ENCODE measurements at regions not wholly inside any gene's neighbourhood (a gene's known extent, or its start where the extent isn't known, plus 50 kb on each side); places are given as distances from the start of the nearest gene placed in this dataset.
"Not testable (repeated sequence)": the region's sequence is repeated elsewhere in the genome, so short reads cannot be mapped to it uniquely, and the experiment has no call there.

GRCh38 chr5:30498972-30499371, 694.5 kb upstream of the CDH6 start:
- Histone ChIP-seq H3K27me3 (ENCODE audit: control insufficient read depth, insufficient read depth, low read length) (no peaks in the 10 kb centered on the region), H3K4me1 (ENCODE audit: control insufficient read depth, insufficient read depth, low read length) (no peaks in the 10 kb centered on the region), H3K4me3 (ENCODE audit: low read depth, low read length) (no peak overlapping the region), H3K36me3 (ENCODE audit: control insufficient read depth, insufficient read depth, low read length) (no peaks in the 10 kb centered on the region), H3K9me3 (ENCODE audit: control insufficient read depth, insufficient read depth, low read length) (no peaks in the 10 kb centered on the region), H3K9ac (ENCODE audit: low read depth, low read length) (no peak overlapping the region)

- H3K27me3 ChIP-seq (ENCODE audit: control insufficient read depth, insufficient read depth, low read length); H3K36me3 ChIP-seq (ENCODE audit: control insufficient read depth, insufficient read depth, low read length); H3K9ac ChIP-seq (ENCODE audit: low read depth, low read length); H3K4me1 ChIP-seq (ENCODE audit: control insufficient read depth, insufficient read depth, low read length); H3K4me3 ChIP-seq (ENCODE audit: low read depth, low read length); H3K9me3 ChIP-seq (ENCODE audit: control insufficient read depth, insufficient read depth, low read length): not testable (repeated sequence)
These were observed 695.0 kb upstream of the CDH6 start for GRCh38 chr5:30498509-30498908.

- not testable (repeated sequence) for H3K36me3 ChIP-seq (ENCODE audit: control insufficient read depth, insufficient read depth, low read length); H3K9me3 ChIP-seq (ENCODE audit: control insufficient read depth, insufficient read depth, low read length); H3K9ac ChIP-seq (ENCODE audit: low read depth, low read length); H3K27me3 ChIP-seq (ENCODE audit: control insufficient read depth, insufficient read depth, low read length); H3K4me1 ChIP-seq (ENCODE audit: control insufficient read depth, insufficient read depth, low read length); H3K4me3 ChIP-seq (ENCODE audit: low read depth, low read length)
These were observed 699.4 kb upstream of the CDH6 start for GRCh38 chr5:30494113-30494512.

DNA sequence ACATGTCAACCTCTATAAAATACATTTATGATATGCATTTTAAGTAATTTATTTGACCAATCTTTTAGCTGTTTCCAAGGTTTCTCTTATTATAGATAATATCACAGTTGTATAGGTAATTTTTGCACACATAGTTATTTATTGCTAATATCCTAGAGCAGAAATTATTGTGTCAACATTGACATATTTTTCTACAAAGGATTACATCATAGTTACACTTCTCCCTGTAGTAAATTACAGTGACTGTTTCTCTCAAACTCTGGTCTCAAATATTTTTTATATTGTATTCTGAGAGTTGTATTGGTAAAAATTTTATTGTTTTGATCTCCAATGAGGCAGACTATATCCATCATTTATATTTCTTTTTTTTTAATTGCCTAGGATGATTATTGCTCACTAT, 714.4 kb upstream of the CDH6 start:
- no peaks in the 10 kb centered on the region for H3K4me1 ChIP-seq (ENCODE audit: control insufficient read depth, insufficient read depth, low read length)
- no peak overlapping the region for H3K9ac ChIP-seq (ENCODE audit: low read depth, low read length)
- H3K36me3 ChIP-seq (ENCODE audit: control insufficient read depth, insufficient read depth, low read length) = no peaks in the 10 kb centered on the region

GRCh38 chr5:30475429-30475828, 718.1 kb upstream of the CDH6 start:
- Histone ChIP-seq H3K4me1 (ENCODE audit: control insufficient read depth, insufficient read depth, low read length) (no peaks in the 10 kb centered on the region), H3K36me3 (ENCODE audit: control insufficient read depth, insufficient read depth, low read length) (no peaks in the 10 kb centered on the region), H3K27me3 (ENCODE audit: control insufficient read depth, insufficient read depth, low read length) (no peaks in the 10 kb centered on the region), H3K4me3 (ENCODE audit: low read depth, low read length) (no peak overlapping the region), H3K9me3 (ENCODE audit: control insufficient read depth, insufficient read depth, low read length) (no peaks in the 10 kb centered on the region), H3K9ac (ENCODE audit: low read depth, low read length) (no peak overlapping the region)

More for the DNA sequence above, 714.4 kb upstream of the CDH6 start:
- no peaks in the 10 kb centered on the region for H3K9me3 ChIP-seq (ENCODE audit: control insufficient read depth, insufficient read depth, low read length)
- no peaks in the 10 kb centered on the region for H3K27me3 ChIP-seq (ENCODE audit: control insufficient read depth, insufficient read depth, low read length)
- no peak overlapping the region for H3K4me3 ChIP-seq (ENCODE audit: low read depth, low read length)

DNA sequence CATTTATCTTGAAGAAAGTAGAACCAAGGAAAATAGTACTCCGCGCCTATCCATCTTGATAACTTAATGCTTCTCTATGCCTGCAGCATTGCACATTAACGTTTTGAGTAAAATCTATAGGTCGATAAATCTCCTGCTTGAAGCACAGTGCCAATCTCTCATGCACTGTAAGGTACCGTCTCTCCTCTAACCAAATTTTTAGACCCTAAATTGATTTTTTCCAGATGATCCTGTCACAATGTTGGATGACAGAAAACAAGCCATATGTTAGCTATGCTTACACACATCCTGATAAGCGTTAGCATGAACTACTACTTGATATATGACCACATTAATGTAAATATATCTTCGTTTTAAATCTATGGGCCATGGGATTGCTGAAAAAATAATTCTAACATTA, 723.8 kb upstream of the CDH6 start:
- Histone ChIP-seq H3K4me1 (ENCODE audit: control insufficient read depth, insufficient read depth, low read length) (no peaks in the 10 kb centered on the region), H3K36me3 (ENCODE audit: control insufficient read depth, insufficient read depth, low read length) (no peaks in the 10 kb centered on the region), H3K9me3 (ENCODE audit: control insufficient read depth, insufficient read depth, low read length) (no peaks in the 10 kb centered on the region), H3K4me3 (ENCODE audit: low read depth, low read length) (no peak overlapping the region), H3K9ac (ENCODE audit: low read depth, low read length) (no peak overlapping the region), H3K27me3 (ENCODE audit: control insufficient read depth, insufficient read depth, low read length) (no peaks in the 10 kb centered on the region)

DNA sequence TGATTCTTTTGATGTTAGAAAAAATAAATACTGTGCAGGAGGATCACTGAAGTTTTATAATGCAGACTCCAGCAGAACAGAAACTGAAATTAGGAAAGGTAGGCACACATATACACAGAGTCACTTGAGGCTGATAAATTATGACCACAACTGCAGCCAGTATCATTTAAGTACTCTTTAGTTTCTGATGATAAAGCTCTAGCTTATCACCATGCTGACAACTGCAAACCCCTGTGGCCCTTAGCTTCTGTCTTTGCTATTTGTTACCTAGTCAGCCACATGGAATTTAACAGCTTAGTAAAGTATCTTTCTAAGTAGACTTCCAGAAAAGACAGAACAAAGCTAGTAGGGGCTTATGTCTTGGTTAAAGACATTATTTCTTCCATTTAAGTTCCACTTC, 734.8 kb upstream of the CDH6 start:
- no peaks in the 10 kb centered on the region for H3K4me1 ChIP-seq (ENCODE audit: control insufficient read depth, insufficient read depth, low read length)
- H3K9ac ChIP-seq (ENCODE audit: low read depth, low read length) = no peak overlapping the region

GRCh38 chr5:30455484-30455883, 738.0 kb upstream of the CDH6 start:
- not testable (repeated sequence) for H3K4me3 ChIP-seq (ENCODE audit: low read depth, low read length); H3K4me1 ChIP-seq (ENCODE audit: control insufficient read depth, insufficient read depth, low read length); H3K9ac ChIP-seq (ENCODE audit: low read depth, low read length); H3K36me3 ChIP-seq (ENCODE audit: control insufficient read depth, insufficient read depth, low read length); H3K27me3 ChIP-seq (ENCODE audit: control insufficient read depth, insufficient read depth, low read length); H3K9me3 ChIP-seq (ENCODE audit: control insufficient read depth, insufficient read depth, low read length)

More for the DNA sequence above, 734.8 kb upstream of the CDH6 start:
- Histone ChIP-seq H3K9me3 (ENCODE audit: control insufficient read depth, insufficient read depth, low read length) (no peaks in the 10 kb centered on the region), H3K36me3 (ENCODE audit: control insufficient read depth, insufficient read depth, low read length) (no peaks in the 10 kb centered on the region), H3K27me3 (ENCODE audit: control insufficient read depth, insufficient read depth, low read length) (no peaks in the 10 kb centered on the region), H3K4me3 (ENCODE audit: low read depth, low read length) (no peak overlapping the region)

DNA sequence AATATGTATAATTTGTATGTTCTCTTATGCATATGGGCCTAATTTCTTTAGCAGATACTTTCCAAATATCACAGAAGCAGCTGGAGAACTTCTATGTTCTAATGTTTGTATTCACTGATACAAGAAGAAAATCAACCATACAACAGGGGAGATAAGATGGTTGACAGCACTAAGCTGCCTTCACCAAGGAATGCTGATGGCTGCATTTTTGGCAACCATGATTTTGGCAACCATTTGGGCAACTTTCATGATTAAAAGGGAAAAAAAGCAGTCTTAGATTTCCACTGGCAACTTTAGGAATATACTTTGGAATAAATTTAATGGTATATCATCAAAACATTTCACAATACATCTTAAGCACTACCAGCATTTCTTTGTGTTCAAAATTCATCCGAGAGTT, 740.3 kb upstream of the CDH6 start:
- Histone ChIP-seq H3K9me3 (ENCODE audit: control insufficient read depth, insufficient read depth, low read length) (no peaks in the 10 kb centered on the region), H3K9ac (ENCODE audit: low read depth, low read length) (no peak overlapping the region), H3K27me3 (ENCODE audit: control insufficient read depth, insufficient read depth, low read length) (no peaks in the 10 kb centered on the region), H3K4me3 (ENCODE audit: low read depth, low read length) (no peak overlapping the region), H3K4me1 (ENCODE audit: control insufficient read depth, insufficient read depth, low read length) (no peaks in the 10 kb centered on the region), H3K36me3 (ENCODE audit: control insufficient read depth, insufficient read depth, low read length) (no peaks in the 10 kb centered on the region)

- H3K36me3 ChIP-seq (ENCODE audit: control insufficient read depth, insufficient read depth, low read length) = no peaks in the 10 kb centered on the region
- no peaks in the 10 kb centered on the region for H3K27me3 ChIP-seq (ENCODE audit: control insufficient read depth, insufficient read depth, low read length)
- H3K9me3 ChIP-seq (ENCODE audit: control insufficient read depth, insufficient read depth, low read length) = no peaks in the 10 kb centered on the region
- no peak overlapping the region for H3K9ac ChIP-seq (ENCODE audit: low read depth, low read length)
- no peak overlapping the region for H3K4me3 ChIP-seq (ENCODE audit: low read depth, low read length)
- H3K4me1 ChIP-seq (ENCODE audit: control insufficient read depth, insufficient read depth, low read length) = peaks cover 4% of the 10 kb centered on the region
These were observed 743.3 kb upstream of the CDH6 start for GRCh38 chr5:30450153-30450552.

GRCh38 chr5:30447431-30447830, 746.1 kb upstream of the CDH6 start:
- Histone ChIP-seq H3K27me3 (ENCODE audit: control insufficient read depth, insufficient read depth, low read length) (no peaks in the 10 kb centered on the region), H3K4me1 (ENCODE audit: control insufficient read depth, insufficient read depth, low read length) (peaks cover 4% of the 10 kb centered on the region), H3K9ac (ENCODE audit: low read depth, low read length) (no peak overlapping the region), H3K4me3 (ENCODE audit: low read depth, low read length) (no peak overlapping the region), H3K36me3 (ENCODE audit: control insufficient read depth, insufficient read depth, low read length) (no peaks in the 10 kb centered on the region), H3K9me3 (ENCODE audit: control insufficient read depth, insufficient read depth, low read length) (no peaks in the 10 kb centered on the region)

- Histone ChIP-seq H3K9me3 (ENCODE audit: control insufficient read depth, insufficient read depth, low read length) (no peaks in the 10 kb centered on the region), H3K4me3 (ENCODE audit: low read depth, low read length) (no peak overlapping the region), H3K36me3 (ENCODE audit: control insufficient read depth, insufficient read depth, low read length) (no peaks in the 10 kb centered on the region), H3K4me1 (ENCODE audit: control insufficient read depth, insufficient read depth, low read length) (peaks cover 4% of the 10 kb centered on the region), H3K9ac (ENCODE audit: low read depth, low read length) (no peak overlapping the region), H3K27me3 (ENCODE audit: control insufficient read depth, insufficient read depth, low read length) (no peaks in the 10 kb centered on the region)
These were observed 747.0 kb upstream of the CDH6 start for GRCh38 chr5:30446456-30446855.

GRCh38 chr5:30438785-30439184, 754.7 kb upstream of the CDH6 start:
- Histone ChIP-seq H3K9me3 (ENCODE audit: control insufficient read depth, insufficient read depth, low read length) (no peaks in the 10 kb centered on the region), H3K4me1 (ENCODE audit: control insufficient read depth, insufficient read depth, low read length) (no peaks in the 10 kb centered on the region), H3K4me3 (ENCODE audit: low read depth, low read length) (no peak overlapping the region), H3K27me3 (ENCODE audit: control insufficient read depth, insufficient read depth, low read length) (no peaks in the 10 kb centered on the region), H3K36me3 (ENCODE audit: control insufficient read depth, insufficient read depth, low read length) (no peaks in the 10 kb centered on the region), H3K9ac (ENCODE audit: low read depth, low read length) (no peak overlapping the region)
